Progenitor cell of endocrine pancreas (in vitro differentiated cells): ENCODE measurements at regions not wholly inside any gene's neighbourhood (a gene's known extent, or its start where the extent isn't known, plus 50 kb on each side); places are given as distances from the start of the nearest gene placed in this dataset.

ENCODE experiments used
- DNase-seq: peaks from one replicate; pipeline ENCODE4 v3.0.0; 2021; ENCODE audit warnings: low spot score; ENCODE audit not compliant: unreplicated experiment
- H3K27ac Mint-ChIP-seq: 2 replicates; pipeline ENCODE4 v1.8.0; 2021; ENCODE audit warnings: mild to moderate bottlenecking, moderate library complexity, mixed read lengths
- H3K27me3 Mint-ChIP-seq: 2 replicates; pipeline ENCODE4 v1.8.0; 2021; ENCODE audit warnings: mixed read lengths
- H3K36me3 Mint-ChIP-seq: 2 replicates; pipeline ENCODE4 v1.8.0; 2022; ENCODE audit warnings: mixed read lengths; ENCODE audit not compliant: insufficient read depth
- H3K4me1 Mint-ChIP-seq: 2 replicates; pipeline ENCODE4 v1.8.0; 2021; ENCODE audit warnings: low read depth, mixed read lengths
- H3K4me3 Mint-ChIP-seq: 2 replicates; pipeline ENCODE4 v1.8.0; 2021; ENCODE audit warnings: low read depth, mild to moderate bottlenecking, moderate library complexity, mixed read lengths
- H3K9me3 Mint-ChIP-seq: 2 replicates; pipeline ENCODE4 v1.8.0; 2021; ENCODE audit warnings: low read depth, mixed read lengths
- CTCF ChIP-seq: fragments of 200-600 bp; sonication (generic); IDR thresholded peaks from one replicate; pipeline ENCODE4 v1.5.0; 2021; ENCODE audit warnings: antibody characterized with exemption, mild to moderate bottlenecking; ENCODE audit not compliant: unreplicated experiment

- Mint-ChIP-seq H3K9me3 (peaks cover 8% of the 10 kb centered on the region), H3K27me3 (no peaks in the 10 kb centered on the region), H3K4me1 (peaks cover 1% of the 10 kb centered on the region), H3K27ac (no peak overlapping the region), H3K4me3 (no peak overlapping the region), H3K36me3 (no peaks in the 10 kb centered on the region)
- no peak for TF ChIP-seq CTCF
- no peak for DNase-seq
These were observed 55.1 kb upstream of the NFIB start for GRCh38 chr9:14369011-14369410.

- Mint-ChIP-seq H3K4me3 (no peak overlapping the region), H3K9me3 (peaks cover 8% of the 10 kb centered on the region), H3K27ac (no peak overlapping the region), H3K4me1 (peaks cover 11% of the 10 kb centered on the region), H3K27me3 (no peaks in the 10 kb centered on the region), H3K36me3 (no peaks in the 10 kb centered on the region)
- DNase-seq: no peak
- no peak for TF ChIP-seq CTCF
These were observed 52.1 kb upstream of the NFIB start for GRCh38 chr9:14366076-14366475.

GRCh38 chr9:14365670-14366069, 51.7 kb upstream of the NFIB start:
- Mint-ChIP-seq H3K27ac (no peak overlapping the region), H3K36me3 (no peaks in the 10 kb centered on the region), H3K9me3 (peaks cover 8% of the 10 kb centered on the region), H3K4me1 (peaks cover 12% of the 10 kb centered on the region), H3K4me3 (no peak overlapping the region), H3K27me3 (no peaks in the 10 kb centered on the region)
- DNase-seq: no peak
- TF ChIP-seq CTCF: no peak
